IMR-90 (cell line): ENCODE measurements at regions not wholly inside any gene's neighbourhood (a gene's known extent, or its start where the extent isn't known, plus 50 kb on each side); places are given as distances from the start of the nearest gene placed in this dataset.

ENCODE experiments used
- ATAC-seq: fragments of 200-7000 bp; cut with Tn5 transposase; 2 replicates; pipeline ENCODE4 v1.9.1; 2020; ENCODE audit warnings: low read depth, mild to moderate bottlenecking, moderate library complexity
- BruUV-seq: library from RNA; stranded (reverse); fragments of 400-500 nt; replicated peaks from 2 replicates; lab custom pipeline; 2021; lab: Mats Ljungman, UMichigan
- CTCF ChIA-PET: fragments of 300-600 bp; formaldehyde crosslinking; extraction: SDS; loops from one replicate; lab custom pipeline; 2021; ENCODE audit warnings: antibody characterized with exemption; lab: Yijun Ruan, JAX
- POLR2A ChIA-PET: fragments of 300-600 bp; sonication (Branson Sonifier 250); formaldehyde crosslinking; loops from one replicate; lab custom pipeline; 2022; ENCODE audit warnings: antibody characterized with exemption; ENCODE audit not compliant: unreplicated experiment; lab: Charles Lee
- DNase-seq: peaks from one replicate; pipeline ENCODE4 v3.0.0; 2013
- H2AFZ ChIP-seq: replicated peaks from 2 replicates; pipeline ENCODE3; 2013; ENCODE audit warnings: low read length, mild to moderate bottlenecking; ENCODE audit not compliant: poor library complexity
- H2AK5ac ChIP-seq: 2 replicates; pipeline ENCODE4 v1.6.1; 2013; ENCODE audit warnings: low read depth, low read length, inconsistent platforms
- H2AK9ac ChIP-seq: replicated peaks from 2 replicates; pipeline ENCODE3; 2013; ENCODE audit warnings: mild to moderate bottlenecking, low read depth, low read length, moderate library complexity; ENCODE audit not compliant: poor library complexity
- H2BK120ac ChIP-seq: 2 replicates; pipeline ENCODE4 v1.6.1; 2013; ENCODE audit warnings: low read depth, low read length, inconsistent platforms
- H2BK15ac ChIP-seq: 3 replicates; pipeline ENCODE4 v1.6.1; 2013; ENCODE audit warnings: low read depth, low read length, inconsistent platforms
- H2BK20ac ChIP-seq: 2 replicates; pipeline ENCODE4 v1.6.1; 2013; ENCODE audit warnings: low read depth, mild to moderate bottlenecking, inconsistent platforms, low read length, moderate library complexity
- H2BK5ac ChIP-seq: 2 replicates; pipeline ENCODE4 v1.6.1; 2013; ENCODE audit warnings: mild to moderate bottlenecking, low read depth, low read length, inconsistent platforms; ENCODE audit not compliant: poor library complexity, severe bottlenecking
- H3K14ac ChIP-seq: replicated peaks from 2 replicates; pipeline ENCODE4 v1.6.1; 2013; ENCODE audit warnings: low read depth, low read length, inconsistent platforms
- H3K18ac ChIP-seq: 2 replicates; pipeline ENCODE4 v1.6.1; 2013; ENCODE audit warnings: low read depth, low read length, control low read depth
- H3K23ac ChIP-seq: 2 replicates; pipeline ENCODE4 v1.6.1; 2013; ENCODE audit warnings: low read depth, low read length, inconsistent platforms
- H3K27ac ChIP-seq: 2 replicates; pipeline ENCODE4 v1.5.1; 2013; ENCODE audit warnings: mild to moderate bottlenecking, control low read depth, low read length; ENCODE audit not compliant: insufficient read depth
- H3K27me3 ChIP-seq: 2 replicates; pipeline ENCODE4 v1.6.1; 2013; ENCODE audit warnings: low read length; ENCODE audit not compliant: control insufficient read depth, insufficient read depth
- H3K36me3 ChIP-seq: 2 replicates; pipeline ENCODE4 v1.6.1; 2013; ENCODE audit warnings: low read length, mixed read lengths; ENCODE audit not compliant: control insufficient read depth, insufficient read depth
- H3K4ac ChIP-seq: 2 replicates; pipeline ENCODE4 v1.6.1; 2013; ENCODE audit warnings: low read depth, low read length, inconsistent platforms
- H3K4me1 ChIP-seq: 2 replicates; pipeline ENCODE4 v1.6.1; 2013; ENCODE audit warnings: low read length, mixed read lengths; ENCODE audit not compliant: control insufficient read depth, insufficient read depth
- H3K4me2 ChIP-seq: 2 replicates; pipeline ENCODE4 v1.6.1; 2013; ENCODE audit warnings: low read depth, mild to moderate bottlenecking, control low read depth, low read length, moderate library complexity
- H3K4me3 ChIP-seq: 2 replicates; pipeline ENCODE4 v1.5.1; 2013; ENCODE audit warnings: low read depth, mild to moderate bottlenecking, control low read depth, low read length, moderate library complexity; ENCODE audit not compliant: insufficient read depth
- H3K56ac ChIP-seq: 2 replicates; pipeline ENCODE4 v1.6.1; 2013; ENCODE audit warnings: low read length, inconsistent platforms; ENCODE audit not compliant: insufficient read depth; ENCODE audit errors: extremely low read depth
- H3K79me1 ChIP-seq, 2 experiments: 2 replicates each; pipeline ENCODE4 v1.6.1; 2013; ENCODE audit warnings: low read length in 2 of 2, inconsistent platforms in 1 of 2, low read depth in 1 of 2
- H3K9ac ChIP-seq: 2 replicates; pipeline ENCODE4 v1.6.1; 2013; ENCODE audit warnings: low read depth, low read length, control low read depth
- H3K9me1 ChIP-seq: 2 replicates; pipeline ENCODE4 v1.6.1; 2013; ENCODE audit warnings: low read length, inconsistent platforms; ENCODE audit not compliant: insufficient read depth
- H3K9me3 ChIP-seq: 2 replicates; pipeline ENCODE4 v1.6.1; 2013; ENCODE audit warnings: low read length; ENCODE audit not compliant: control insufficient read depth, insufficient read depth
- H4K20me1 ChIP-seq: 2 replicates; pipeline ENCODE4 v1.6.1; 2013; ENCODE audit warnings: low read length, inconsistent platforms; ENCODE audit not compliant: insufficient read depth
- H4K5ac ChIP-seq: 2 replicates; pipeline ENCODE4 v1.6.1; 2013; ENCODE audit warnings: mild to moderate bottlenecking, low read depth, low read length, control low read depth
- H4K8ac ChIP-seq, 2 experiments: 2 replicates each; pipeline ENCODE4 v1.6.1; 2013; ENCODE audit warnings: low read depth in 2 of 2, low read length in 2 of 2, control low read depth in 1 of 2, inconsistent platforms in 1 of 2
- H4K91ac ChIP-seq: 2 replicates; pipeline ENCODE4 v1.6.1; 2013; ENCODE audit warnings: low read depth, low read length, inconsistent platforms; ENCODE audit not compliant: insufficient read depth
- BHLHE40 ChIP-seq: fragments of 150-350 bp; IDR thresholded peaks from 2 replicates; pipeline ENCODE4 v1.6.1; 2016; ENCODE audit warnings: mild to moderate bottlenecking, low read depth, low read length
- CTCF ChIP-seq: conservative IDR thresholded peaks from 2 replicates; pipeline ENCODE4 v1.5.1; 2012; ENCODE audit warnings: mild to moderate bottlenecking, low read depth, low read length, improper control_type of control experiment
- FOS ChIP-seq: fragments of 150-350 bp; IDR thresholded peaks from 2 replicates; pipeline ENCODE4 v1.6.1; 2016; ENCODE audit warnings: low read depth, low read length
- MAFK ChIP-seq: IDR thresholded peaks from 2 replicates; pipeline ENCODE4 v1.6.1; 2012; ENCODE audit warnings: low read depth, low read length, improper control_type of control experiment
- MAZ ChIP-seq: IDR thresholded peaks from 2 replicates; pipeline ENCODE4 v1.6.1; 2012; ENCODE audit warnings: low read depth, mild to moderate bottlenecking, low read length, improper control_type of control experiment, moderate library complexity, borderline replicate concordance
- MXI1 ChIP-seq: IDR thresholded peaks from 2 replicates; pipeline ENCODE4 v1.6.1; 2012; ENCODE audit warnings: low read depth, mild to moderate bottlenecking, low read length, moderate library complexity, borderline replicate concordance
- NFE2L2 ChIP-seq: fragments of 150-350 bp; IDR thresholded peaks from 2 replicates; pipeline ENCODE4 v1.6.1; 2016; ENCODE audit warnings: low read depth, mild to moderate bottlenecking, low read length
- POLR2A ChIP-seq: IDR thresholded peaks from 2 replicates; pipeline ENCODE4 v1.6.1; 2012; ENCODE audit warnings: mild to moderate bottlenecking, low read depth, low read length
- RAD21 ChIP-seq: IDR thresholded peaks from 2 replicates; pipeline ENCODE4 v1.6.1; 2012; ENCODE audit warnings: low read length, improper control_type of control experiment
- RCOR1 ChIP-seq: IDR thresholded peaks from 2 replicates; pipeline ENCODE4 v1.6.1; 2012; ENCODE audit warnings: mild to moderate bottlenecking, low read length, improper control_type of control experiment; ENCODE audit not compliant: insufficient replicate concordance
- RFX5 ChIP-seq: IDR thresholded peaks from 2 replicates; pipeline ENCODE4 v1.8.0; 2012; ENCODE audit warnings: low read depth, mild to moderate bottlenecking, low read length, moderate library complexity
- WGBS, 2 experiments: methylation state at CpG; one replicate each; pipeline versions ENCODE4 v1.1.5 to v1.1.7; 2013; ENCODE audit warnings: missing lambda C conversion rate in 2 of 2; ENCODE audit not compliant: insufficient read length in 1 of 2; ENCODE audit errors: extremely low coverage in 2 of 2; 5-methylcytosine and 5-hydroxymethylcytosine counted together
- dilution Hi-C: fragments of 300-500 bp; cut with HindIII; formaldehyde crosslinking; loops from one replicate; pipeline ENCODE4 v1.14.3; 2018; ENCODE audit warnings: low sequenced_read_pairs; ENCODE audit not compliant: unreplicated experiment
- in situ Hi-C: fragments of 300-500 bp; cut with MboI; formaldehyde crosslinking; loops from 3 replicates; pipeline ENCODE4 v1.14.3; 2019; ENCODE audit warnings: low sequenced_read_pairs, inconsistent platforms, mixed read lengths
- intact Hi-C: fragments of 100-400 bp; cut with micrococcal nuclease; formaldehyde crosslinking; loops from 2 replicates; pipeline ENCODE4 v1.10.0; 2022
- TF ChIP-seq, protein P1 (sequence below): fragments of 150-350 bp; IDR thresholded peaks from 2 replicates; pipeline ENCODE4 v1.6.1; 2016; ENCODE audit warnings: low read depth, mild to moderate bottlenecking, low read length, moderate library complexity, borderline replicate concordance

- no peak overlapping the region for H3K27ac ChIP-seq
- no peak overlapping the region for H3K23ac ChIP-seq
- H3K4me2 ChIP-seq = no peak overlapping the region
- no peak overlapping the region for H4K91ac ChIP-seq
- H2BK120ac ChIP-seq = no peak overlapping the region
- peaks cover 7% of the 10 kb centered on the region; the same call in 1 of the 2 replicates for H3K9me3 ChIP-seq
- dilution Hi-C loops = no loop called here
- no peak overlapping the region for H3K4me3 ChIP-seq
- no peak overlapping the region for H2BK15ac ChIP-seq
- no peaks in the 10 kb centered on the region for H3K79me1 ChIP-seq
- H2AK9ac ChIP-seq = no peak overlapping the region
- no peak overlapping the region for H2AK5ac ChIP-seq
- H3K4me1 ChIP-seq = no peaks in the 10 kb centered on the region; the same call in 1 of the 2 replicates
- intact Hi-C loops = no loop called here
- no peak overlapping the region for H3K9ac ChIP-seq
- ATAC-seq (no peak), DNase-seq (no peak)
- H3K36me3 ChIP-seq = no peaks in the 10 kb centered on the region
- no peaks in the 10 kb centered on the region for H3K9me1 ChIP-seq
- TF ChIP-seq CTCF (no peak), RAD21 (no peak), BHLHE40 (no peak), RFX5 (no peak), NFE2L2 (no peak), MXI1 (no peak), POLR2A (no peak), MAFK (no peak), RCOR1 (no peak), FOS (no peak), MAZ (no peak)
- TF ChIP-seq, protein P1, sequence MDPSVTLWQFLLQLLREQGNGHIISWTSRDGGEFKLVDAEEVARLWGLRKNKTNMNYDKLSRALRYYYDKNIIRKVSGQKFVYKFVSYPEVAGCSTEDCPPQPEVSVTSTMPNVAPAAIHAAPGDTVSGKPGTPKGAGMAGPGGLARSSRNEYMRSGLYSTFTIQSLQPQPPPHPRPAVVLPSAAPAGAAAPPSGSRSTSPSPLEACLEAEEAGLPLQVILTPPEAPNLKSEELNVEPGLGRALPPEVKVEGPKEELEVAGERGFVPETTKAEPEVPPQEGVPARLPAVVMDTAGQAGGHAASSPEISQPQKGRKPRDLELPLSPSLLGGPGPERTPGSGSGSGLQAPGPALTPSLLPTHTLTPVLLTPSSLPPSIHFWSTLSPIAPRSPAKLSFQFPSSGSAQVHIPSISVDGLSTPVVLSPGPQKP = no peak
- H2AFZ ChIP-seq = no peak overlapping the region
- CTCF ChIA-PET = no interaction called here
- POLR2A ChIA-PET = no interaction called here
- no peak overlapping the region for H4K8ac ChIP-seq
- H2BK20ac ChIP-seq = no peak overlapping the region
- no peaks in the 10 kb centered on the region for H4K20me1 ChIP-seq
- no peak overlapping the region for H2BK5ac ChIP-seq
- no peak overlapping the region for H3K14ac ChIP-seq
- WGBS, 2 experiments = no CpG with 5 or more reads among the region's 3 CpGs
- no TSS peak for BruUV-seq
- H3K4ac ChIP-seq = no peak overlapping the region
- in situ Hi-C loops = no loop called here
- H3K56ac ChIP-seq = no peak overlapping the region
- H3K27me3 ChIP-seq = no peaks in the 10 kb centered on the region
- no peak overlapping the region; the same call in 1 of the 2 replicates for H4K5ac ChIP-seq
- no peak overlapping the region; the same call in 1 of the 2 replicates for H3K18ac ChIP-seq
Observed at GRCh38 chr20:48066851-48067250, 281.6 kb upstream of the SULF2 start.
